ENCODE measurements at regions not wholly inside any gene's neighbourhood (a gene's known extent, or its start where the extent isn't known, plus 50 kb on each side); places are given as distances from the start of the nearest gene placed in this dataset.

GRCh38 chr5:88976914-88977313 is 93.9 kb upstream of the MEF2C start:
- Histone ChIP-seq H3K9ac (ENCODE audit: low read length) (no peak overlapping the region), H3K4me1 (ENCODE audit: insufficient read depth, low read length) (no peaks in the 10 kb centered on the region), H3K27me3 (ENCODE audit: control insufficient read depth in 1 of 2, insufficient read depth in 2 of 2, low read length in 2 of 2) (no peaks in the 10 kb centered on the region), H3K36me3 (ENCODE audit: insufficient read depth, low read length) (no peaks in the 10 kb centered on the region), H3K9me3 (ENCODE audit: low read length) (no peaks in the 10 kb centered on the region), H3K27ac (ENCODE audit: low read depth, low read length) (no peak overlapping the region), H3K4me3 (ENCODE audit: low read depth in 1 of 2, low read length in 2 of 2) (no peak overlapping the region)

- no peaks in the 10 kb centered on the region for H3K9me3 ChIP-seq (ENCODE audit: low read length)
- no peaks in the 10 kb centered on the region for H3K27me3 ChIP-seq (ENCODE audit: control insufficient read depth in 1 of 2, insufficient read depth in 2 of 2, low read length in 2 of 2)
- H3K9ac ChIP-seq (ENCODE audit: low read length) = no peak overlapping the region
- H3K36me3 ChIP-seq (ENCODE audit: insufficient read depth, low read length) = no peaks in the 10 kb centered on the region
- H3K27ac ChIP-seq (ENCODE audit: low read depth, low read length) = no peak overlapping the region
- no peak overlapping the region for H3K4me3 ChIP-seq (ENCODE audit: low read depth in 1 of 2, low read length in 2 of 2)
- no peaks in the 10 kb centered on the region for H3K4me1 ChIP-seq (ENCODE audit: insufficient read depth, low read length)
Measured at GRCh38 chr5:88967633-88968585, 84.9 kb upstream of the MEF2C start.

- H3K4me1 ChIP-seq (ENCODE audit: insufficient read depth, low read length) = no peaks in the 10 kb centered on the region
- H3K9me3 ChIP-seq (ENCODE audit: low read length) = no peaks in the 10 kb centered on the region
- H3K27me3 ChIP-seq (ENCODE audit: control insufficient read depth in 1 of 2, insufficient read depth in 2 of 2, low read length in 2 of 2) = no peaks in the 10 kb centered on the region
- no peak overlapping the region for H3K4me3 ChIP-seq (ENCODE audit: low read depth in 1 of 2, low read length in 2 of 2)
- H3K36me3 ChIP-seq (ENCODE audit: insufficient read depth, low read length) = no peaks in the 10 kb centered on the region
- no peak overlapping the region for H3K9ac ChIP-seq (ENCODE audit: low read length)
- H3K27ac ChIP-seq (ENCODE audit: low read depth, low read length) = no peak overlapping the region
Measured at GRCh38 chr5:88964831-88965230, 81.8 kb upstream of the MEF2C start.

DNA sequence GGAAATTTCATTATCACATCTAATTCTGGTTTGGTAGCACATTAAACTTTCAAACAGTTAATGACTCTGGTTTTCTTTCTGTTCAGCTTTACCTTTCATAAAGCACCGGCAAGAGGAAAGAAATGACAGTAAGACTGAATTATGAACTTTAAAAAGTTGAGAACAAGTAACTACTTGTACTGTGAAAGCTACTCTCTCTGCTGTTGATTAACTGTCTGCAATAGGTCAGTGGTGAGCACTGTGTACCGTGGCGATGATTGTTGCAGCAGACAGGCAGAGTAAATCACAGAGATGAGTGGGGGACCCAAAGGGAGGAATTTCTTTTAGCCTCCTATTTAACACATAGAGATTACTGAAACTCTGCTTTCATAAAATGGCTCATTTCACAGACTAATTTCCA is 74.0 kb upstream of the MEF2C start:
- Histone ChIP-seq H3K27me3 (ENCODE audit: control insufficient read depth in 1 of 2, insufficient read depth in 2 of 2, low read length in 2 of 2) (no peaks in the 10 kb centered on the region), H3K9ac (ENCODE audit: low read length) (no peak overlapping the region), H3K9me3 (ENCODE audit: low read length) (no peaks in the 10 kb centered on the region), H3K4me3 (ENCODE audit: low read depth in 1 of 2, low read length in 2 of 2) (no peak overlapping the region), H3K27ac (ENCODE audit: low read depth, low read length) (no peak overlapping the region), H3K36me3 (ENCODE audit: insufficient read depth, low read length) (no peaks in the 10 kb centered on the region), H3K4me1 (ENCODE audit: insufficient read depth, low read length) (peaks cover 30% of the 10 kb centered on the region)

- H3K27ac ChIP-seq (ENCODE audit: low read depth, low read length) = no peak overlapping the region
Measured at GRCh38 chr5:88956416-88956815, 73.4 kb upstream of the MEF2C start.

GRCh38 chr5:88955403-88955802 is 72.4 kb upstream of the MEF2C start:
- Histone ChIP-seq H3K9me3 (ENCODE audit: low read length) (no peaks in the 10 kb centered on the region), H3K4me1 (ENCODE audit: insufficient read depth, low read length) (peaks cover 42% of the 10 kb centered on the region), H3K4me3 (ENCODE audit: low read depth in 1 of 2, low read length in 2 of 2) (no peak overlapping the region), H3K27me3 (ENCODE audit: control insufficient read depth in 1 of 2, insufficient read depth in 2 of 2, low read length in 2 of 2) (no peaks in the 10 kb centered on the region), H3K36me3 (ENCODE audit: insufficient read depth, low read length) (no peaks in the 10 kb centered on the region), H3K9ac (ENCODE audit: low read length) (no peak overlapping the region), H3K27ac (ENCODE audit: low read depth, low read length) (no peak overlapping the region)

More at GRCh38 chr5:88956416-88956815, 73.4 kb upstream of the MEF2C start:
- Histone ChIP-seq H3K4me1 (ENCODE audit: insufficient read depth, low read length) (peaks cover 36% of the 10 kb centered on the region), H3K9ac (ENCODE audit: low read length) (no peak overlapping the region), H3K27me3 (ENCODE audit: control insufficient read depth in 1 of 2, insufficient read depth in 2 of 2, low read length in 2 of 2) (no peaks in the 10 kb centered on the region), H3K9me3 (ENCODE audit: low read length) (no peaks in the 10 kb centered on the region), H3K4me3 (ENCODE audit: low read depth in 1 of 2, low read length in 2 of 2) (no peak overlapping the region), H3K36me3 (ENCODE audit: insufficient read depth, low read length) (no peaks in the 10 kb centered on the region)

- no peaks in the 10 kb centered on the region for H3K9me3 ChIP-seq (ENCODE audit: low read length)
- peaks cover 42% of the 10 kb centered on the region for H3K4me1 ChIP-seq (ENCODE audit: insufficient read depth, low read length)
- no peaks in the 10 kb centered on the region for H3K36me3 ChIP-seq (ENCODE audit: insufficient read depth, low read length)
- no peaks in the 10 kb centered on the region for H3K27me3 ChIP-seq (ENCODE audit: control insufficient read depth in 1 of 2, insufficient read depth in 2 of 2, low read length in 2 of 2)
- no peak overlapping the region for H3K27ac ChIP-seq (ENCODE audit: low read depth, low read length)
- no peak overlapping the region for H3K9ac ChIP-seq (ENCODE audit: low read length)
- no peak overlapping the region for H3K4me3 ChIP-seq (ENCODE audit: low read depth in 1 of 2, low read length in 2 of 2)
Measured at GRCh38 chr5:88954511-88954910, 71.5 kb upstream of the MEF2C start.

DNA sequence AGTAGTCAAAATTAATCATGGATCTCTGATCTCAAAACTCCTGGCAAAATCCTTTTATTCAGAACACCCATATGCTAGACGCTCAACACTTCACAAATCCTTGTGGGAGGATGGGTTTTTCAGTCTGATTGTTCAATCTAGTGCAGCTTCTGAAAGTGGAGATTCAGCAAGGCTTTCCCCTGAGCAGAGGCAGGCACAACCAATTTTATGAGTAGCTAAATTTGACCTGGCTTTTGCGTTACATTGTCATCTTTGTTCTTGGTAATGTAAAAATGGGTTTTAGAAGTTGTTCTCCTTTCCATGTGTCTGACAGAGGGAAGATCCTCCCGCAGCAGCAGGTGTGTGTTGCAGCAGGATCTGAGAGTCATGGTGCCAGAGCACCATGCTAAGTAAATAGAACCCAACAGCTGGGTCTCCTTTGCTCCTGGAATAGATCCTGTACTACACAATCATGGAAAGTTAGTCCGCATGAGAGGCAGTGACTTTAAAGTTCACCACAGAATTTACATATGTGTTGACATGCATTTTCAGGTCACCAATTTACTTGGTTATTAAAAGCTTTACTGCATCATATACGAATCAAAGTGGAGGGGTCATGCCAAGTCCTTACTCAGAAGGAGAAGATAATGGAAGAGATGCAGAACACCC is 70.1 kb upstream of the MEF2C start:
- H3K4me1 ChIP-seq (ENCODE audit: insufficient read depth, low read length) = peaks cover 51% of the 10 kb centered on the region
- H3K4me3 ChIP-seq (ENCODE audit: low read depth in 1 of 2, low read length in 2 of 2) = no peak overlapping the region
- peak overlapping the region; percentile 12 for H3K27ac ChIP-seq (ENCODE audit: low read depth, low read length)
- no peaks in the 10 kb centered on the region for H3K9me3 ChIP-seq (ENCODE audit: low read length)
- no peaks in the 10 kb centered on the region for H3K36me3 ChIP-seq (ENCODE audit: insufficient read depth, low read length)
- H3K27me3 ChIP-seq (ENCODE audit: control insufficient read depth in 1 of 2, insufficient read depth in 2 of 2, low read length in 2 of 2) = no peaks in the 10 kb centered on the region
- H3K9ac ChIP-seq (ENCODE audit: low read length) = no peak overlapping the region

- Histone ChIP-seq H3K27ac (ENCODE audit: low read depth, low read length) (no peak overlapping the region), H3K27me3 (ENCODE audit: control insufficient read depth in 1 of 2, insufficient read depth in 2 of 2, low read length in 2 of 2) (no peaks in the 10 kb centered on the region), H3K36me3 (ENCODE audit: insufficient read depth, low read length) (no peaks in the 10 kb centered on the region), H3K4me3 (ENCODE audit: low read depth in 1 of 2, low read length in 2 of 2) (peak overlapping the region in 1 of 2 donors; percentile 0), H3K4me1 (ENCODE audit: insufficient read depth, low read length) (peaks cover 51% of the 10 kb centered on the region), H3K9ac (ENCODE audit: low read length) (no peak overlapping the region), H3K9me3 (ENCODE audit: low read length) (no peaks in the 10 kb centered on the region)
Measured at GRCh38 chr5:88952344-88952743, 69.4 kb upstream of the MEF2C start.

- Histone ChIP-seq H3K4me3 (ENCODE audit: low read depth in 1 of 2, low read length in 2 of 2) (no peak overlapping the region), H3K4me1 (ENCODE audit: insufficient read depth, low read length) (peaks cover 50% of the 10 kb centered on the region), H3K27ac (ENCODE audit: low read depth, low read length) (no peak overlapping the region), H3K9me3 (ENCODE audit: low read length) (no peaks in the 10 kb centered on the region), H3K27me3 (ENCODE audit: control insufficient read depth in 1 of 2, insufficient read depth in 2 of 2, low read length in 2 of 2) (no peaks in the 10 kb centered on the region), H3K36me3 (ENCODE audit: insufficient read depth, low read length) (no peaks in the 10 kb centered on the region), H3K9ac (ENCODE audit: low read length) (no peak overlapping the region)
Measured at GRCh38 chr5:88951457-88951856, 68.5 kb upstream of the MEF2C start.

GRCh38 chr5:88948746-88949600 is 66.0 kb upstream of the MEF2C start:
- H3K4me1 ChIP-seq (ENCODE audit: insufficient read depth, low read length) = peaks cover 36% of the 10 kb centered on the region
- no peak overlapping the region for H3K27ac ChIP-seq (ENCODE audit: low read depth, low read length)
- H3K9me3 ChIP-seq (ENCODE audit: low read length) = no peaks in the 10 kb centered on the region
- H3K27me3 ChIP-seq (ENCODE audit: control insufficient read depth in 1 of 2, insufficient read depth in 2 of 2, low read length in 2 of 2) = no peaks in the 10 kb centered on the region
- no peaks in the 10 kb centered on the region for H3K36me3 ChIP-seq (ENCODE audit: insufficient read depth, low read length)
- H3K9ac ChIP-seq (ENCODE audit: low read length) = no peak overlapping the region
- no peak overlapping the region for H3K4me3 ChIP-seq (ENCODE audit: low read depth in 1 of 2, low read length in 2 of 2)

All from muscle layer of colon (tissue), 2 donors.